Lower leg skin (tissue), 3 donors: ENCODE measurements at regions not wholly inside any gene's neighbourhood (a gene's known extent, or its start where the extent isn't known, plus 50 kb on each side); places are given as distances from the start of the nearest gene placed in this dataset.

Experiments used
- CTCF ChIP-seq, 3 donors: fragments of 450-650 bp; IDR thresholded peaks; one replicate each; pipeline ENCODE4 v1.5.1; 2016; ENCODE audit warnings: antibody characterized with exemption in 3 of 3, mild to moderate bottlenecking in 3 of 3, moderate library complexity in 2 of 3
- POLR2A ChIP-seq, 2 donors: fragments of 450-650 bp; IDR thresholded peaks; one replicate each; pipeline ENCODE4 v1.6.1; 2016 to 2017; ENCODE audit warnings: antibody characterized with exemption in 2 of 2, mild to moderate bottlenecking in 1 of 2, moderate library complexity in 1 of 2

GRCh38 chr17:33512113-33512512 is 219.0 kb upstream of the ASIC2 start:
- TF ChIP-seq CTCF (IDR thresholded peaks at IDR 0.05) (no peak), POLR2A (IDR thresholded peaks at IDR 0.05) (no peak)
